Heart right ventricle (tissue), 16 donors: ENCODE measurements at regions not wholly inside any gene's neighbourhood (a gene's known extent, or its start where the extent isn't known, plus 50 kb on each side); places are given as distances from the start of the nearest gene placed in this dataset.

ENCODE experiments used
- ATAC-seq, 8 donors: fragments of 200-7000 bp; cut with Tn5 transposase; one replicate each; pipeline ENCODE4 v1.9.1; 2020; ENCODE audit warnings: mild to moderate bottlenecking in 8 of 8, moderate library complexity in 8 of 8, moderate number of reproducible peaks in 1 of 8
- DNase-seq, 2 donors: peaks; one replicate each; pipeline ENCODE4 v3.0.0-alpha.2; 2020
- H3K27ac ChIP-seq, 10 donors: fragments of 200-600 bp; sonication (generic) in 2 of 10; one replicate each; pipeline versions ENCODE4 v1.5.0 to v1.8.0; 2020 to 2022; ENCODE audit warnings: mild to moderate bottlenecking in 3 of 10
- H3K27me3 ChIP-seq, 7 donors: fragments of 200-600 bp; one replicate each; pipeline ENCODE4 v1.8.0; 2021 to 2022; ENCODE audit warnings: mild to moderate bottlenecking in 2 of 7
- H3K36me3 ChIP-seq, 9 donors: fragments of 200-600 bp; sonication (generic) in 1 of 9; one replicate each; pipeline versions ENCODE4 v1.5.0 to v1.8.0; 2020 to 2022; ENCODE audit warnings: mild to moderate bottlenecking in 2 of 9
- H3K4me1 ChIP-seq, 9 donors: fragments of 200-600 bp; sonication (generic) in 1 of 9; one replicate each; pipeline versions ENCODE4 v1.5.0 to v1.8.0; 2020 to 2022; ENCODE audit warnings: mild to moderate bottlenecking in 4 of 9
- H3K4me3 ChIP-seq, 10 donors: fragments of 200-600 bp; sonication (generic) in 2 of 10; one replicate each; pipeline versions ENCODE4 v1.5.0 to v1.8.0; 2020 to 2022; ENCODE audit warnings: mild to moderate bottlenecking in 7 of 10, moderate library complexity in 2 of 10
- H3K9me3 ChIP-seq, 11 donors: fragments of 200-600 bp in 10 of 11; sonication (generic) in 2 of 11; one replicate each; pipeline versions ENCODE4 v1.5.0 to v1.8.0; 2013 to 2022; ENCODE audit warnings: mild to moderate bottlenecking in 2 of 11, control low read depth in 1 of 11, moderate library complexity in 1 of 11
- CTCF ChIP-seq, 9 donors: fragments of 200-600 bp; sonication (generic) in 2 of 9; IDR thresholded peaks; one replicate each; pipeline versions ENCODE4 v1.5.0 to v1.8.0; 2021 to 2022; ENCODE audit warnings: antibody characterized with exemption in 9 of 9, mild to moderate bottlenecking in 5 of 9, moderate library complexity in 1 of 9
- WGBS, 2 donors: extraction: QIAGEN DNeasy Blood & Tissue Kit; methylation state at CpG; one replicate each; pipeline ENCODE4 v1.1.7; 2013; ENCODE audit warnings: inconsistent platforms in 1 of 2; 5-methylcytosine and 5-hydroxymethylcytosine counted together
- intact Hi-C, 10 donors: fragments of 100-400 bp; cut with DNase I; formaldehyde crosslinking; loops; one replicate each; pipeline versions ENCODE4 v1.11.1 to v1.14.2; 2022
- donor health status: Arrhythmogenic right ventricular cardiomyopathy.
- donor health status: ischemic (EF 13 %, LVEDD 7.1; RV severe dilation, severe dysfunction).
- donor health status: healthy with polysubstance abuse.
- donor health status: DM: no; HTN: yes; CAD: no.
- donor health status: DM: no; HTN: no; CAD: no.
- donor health status: ischemic (EF 25% LVEDD 6.9; RV normal size, moderate dysfunction).
- donor health status: ischemic (EF 25% LVEDD 5.7; RV mildly dilated, moderate dysfunction).
- donor health status: healthy.
- donor health status: DM: yes; HTN: yes; CAD: no.
- donor health status: Ischemic cardiomyopathy.
- donor health status: ischemic (EF 35%, LVEDD 5.7; RV mildly dilated, moderate dysfunction).
- donor health status: nonischemic (EF 11% LVEDD 7.7; RV severe dilation, severe dysfunction).
- donor health status: DM: yes; HTN: yes; CAD: no.
- donor health status: PGD.
- donor health status: ischemic (EF 29% LVEDD 5.4; RV normal size, mild dysfunction).
- donor health status: nonischemic (EF 23%, LVEDD 6.1; RV moderate dilation, normal function).

- intact Hi-C loops, result no loop called here
- no peak for TF ChIP-seq CTCF (IDR thresholded peaks at IDR 0.05)
- no peak overlapping the region for H3K27ac ChIP-seq
- no peaks in the 10 kb centered on the region for H3K36me3 ChIP-seq
- peaks cover 0 to 23% (median 4%) of the 10 kb centered on the region in 11 donors for H3K9me3 ChIP-seq
- ATAC-seq (no peak), DNase-seq (no peak)
- H3K27me3 ChIP-seq, result no peaks in the 10 kb centered on the region
- no peaks in the 10 kb centered on the region for H3K4me1 ChIP-seq
- no peak overlapping the region for H3K4me3 ChIP-seq
- WGBS, 2 donors, result 76 to 82% methylated on average over 1 of the region's 1 CpG
These were observed 412.9 kb upstream of the SUCLG2 start for GRCh38 chr3:68067314-68067713.

GRCh38 chr3:68062926-68063325 is 408.5 kb upstream of the SUCLG2 start:
- peaks cover 0 to 3% (median 0%) of the 10 kb centered on the region in 7 donors for H3K27me3 ChIP-seq
- DNase-seq (no peak), ATAC-seq (no peak)
- WGBS, 2 donors, result 63 to 67% methylated on average over 5 of the region's 5 CpGs
- no peaks in the 10 kb centered on the region for H3K9me3 ChIP-seq
- no peaks in the 10 kb centered on the region for H3K36me3 ChIP-seq
- H3K4me1 ChIP-seq, result no peaks in the 10 kb centered on the region
- TF ChIP-seq CTCF (IDR thresholded peaks at IDR 0.05), result no peak
- intact Hi-C loops, result no loop called here
- H3K27ac ChIP-seq, result no peak overlapping the region
- no peak overlapping the region for H3K4me3 ChIP-seq

- H3K27ac ChIP-seq, result no peak overlapping the region
- no peaks in the 10 kb centered on the region for H3K9me3 ChIP-seq
- intact Hi-C loops, result no loop called here
- H3K36me3 ChIP-seq, result no peaks in the 10 kb centered on the region
- TF ChIP-seq CTCF (IDR thresholded peaks at IDR 0.05), result no peak
- H3K4me1 ChIP-seq, result no peaks in the 10 kb centered on the region
- ATAC-seq, result no peak
- H3K27me3 ChIP-seq, result peaks cover 0 to 3% (median 0%) of the 10 kb centered on the region in 7 donors
- 57 to 61% methylated on average over 5 of the region's 5 CpGs for WGBS, 2 donors
- DNase-seq, result no peak
- H3K4me3 ChIP-seq, result no peak overlapping the region
These were observed 406.5 kb upstream of the SUCLG2 start for GRCh38 chr3:68060910-68061309.

- DNase-seq (no peak), ATAC-seq (no peak)
- Histone ChIP-seq H3K9me3 (no peaks in the 10 kb centered on the region), H3K27me3 (peaks cover 0 to 3% (median 0%) of the 10 kb centered on the region in 7 donors), H3K4me1 (no peaks in the 10 kb centered on the region), H3K36me3 (no peaks in the 10 kb centered on the region), H3K27ac (no peak overlapping the region), H3K4me3 (no peak overlapping the region)
- TF ChIP-seq CTCF (IDR thresholded peaks at IDR 0.05), result no peak
- WGBS, 2 donors, result 61 to 62% methylated on average over 3 of the region's 3 CpGs
- intact Hi-C loops, result no loop called here
These were observed 405.8 kb upstream of the SUCLG2 start for GRCh38 chr3:68060191-68060590.
